ENCODE measurements at regions not wholly inside any gene's neighbourhood (a gene's known extent, or its start where the extent isn't known, plus 50 kb on each side); places are given as distances from the start of the nearest gene placed in this dataset.
A peak's percentile ranks its signal among the peaks of the same experiment; 100 is the strongest.
"Not testable (repeated sequence)": the region's sequence is repeated elsewhere in the genome, so short reads cannot be mapped to it uniquely, and the experiment has no call there.

DNA sequence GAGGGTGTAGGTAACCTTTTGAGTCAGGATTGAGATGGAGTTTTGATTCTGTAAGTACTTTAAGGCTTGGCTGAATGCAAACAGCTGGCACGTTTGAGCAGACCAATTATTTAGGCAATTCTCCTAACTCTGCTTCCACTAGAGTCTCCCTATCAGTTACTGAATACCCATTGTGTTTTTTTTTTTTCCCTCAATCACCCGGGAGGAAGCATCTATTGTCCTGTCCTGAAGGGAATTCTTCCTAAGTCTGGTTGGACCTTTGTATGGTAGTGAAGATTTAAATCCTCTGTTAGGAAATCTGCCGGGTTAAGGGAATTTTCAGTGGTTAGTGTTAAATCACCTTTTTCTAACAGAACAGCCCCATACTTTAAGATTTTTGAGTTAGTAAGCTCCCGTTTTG, 571.2 kb upstream of the USP24 start:
- Histone ChIP-seq H3K4me1 (replicated peaks) (no peaks in the 10 kb centered on the region), H3K27ac (no peak overlapping the region), H3K4me3 (no peak overlapping the region), H3K36me3 (no peaks in the 10 kb centered on the region), H3K9me3 (no peaks in the 10 kb centered on the region), H3K27me3 (replicated peaks; ENCODE audit: insufficient read depth) (no peaks in the 10 kb centered on the region)
- TF ChIP-seq POLR2AphosphoS5 (IDR thresholded peaks at IDR 0.05) (no peak), POLR2A (IDR thresholded peaks at IDR 0.05) (no peak)
- TF ChIP-seq, protein P1, sequence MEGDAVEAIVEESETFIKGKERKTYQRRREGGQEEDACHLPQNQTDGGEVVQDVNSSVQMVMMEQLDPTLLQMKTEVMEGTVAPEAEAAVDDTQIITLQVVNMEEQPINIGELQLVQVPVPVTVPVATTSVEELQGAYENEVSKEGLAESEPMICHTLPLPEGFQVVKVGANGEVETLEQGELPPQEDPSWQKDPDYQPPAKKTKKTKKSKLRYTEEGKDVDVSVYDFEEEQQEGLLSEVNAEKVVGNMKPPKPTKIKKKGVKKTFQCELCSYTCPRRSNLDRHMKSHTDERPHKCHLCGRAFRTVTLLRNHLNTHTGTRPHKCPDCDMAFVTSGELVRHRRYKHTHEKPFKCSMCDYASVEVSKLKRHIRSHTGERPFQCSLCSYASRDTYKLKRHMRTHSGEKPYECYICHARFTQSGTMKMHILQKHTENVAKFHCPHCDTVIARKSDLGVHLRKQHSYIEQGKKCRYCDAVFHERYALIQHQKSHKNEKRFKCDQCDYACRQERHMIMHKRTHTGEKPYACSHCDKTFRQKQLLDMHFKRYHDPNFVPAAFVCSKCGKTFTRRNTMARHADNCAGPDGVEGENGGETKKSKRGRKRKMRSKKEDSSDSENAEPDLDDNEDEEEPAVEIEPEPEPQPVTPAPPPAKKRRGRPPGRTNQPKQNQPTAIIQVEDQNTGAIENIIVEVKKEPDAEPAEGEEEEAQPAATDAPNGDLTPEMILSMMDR (IDR thresholded peaks at IDR 0.05), result no peak
- intact Hi-C loops (cut with DNase I), result no loop called here
- DNase-seq (ENCODE audit: low spot score), result no peak
- 68% methylated on average over 4 of the region's 4 CpGs for WGBS

DNA sequence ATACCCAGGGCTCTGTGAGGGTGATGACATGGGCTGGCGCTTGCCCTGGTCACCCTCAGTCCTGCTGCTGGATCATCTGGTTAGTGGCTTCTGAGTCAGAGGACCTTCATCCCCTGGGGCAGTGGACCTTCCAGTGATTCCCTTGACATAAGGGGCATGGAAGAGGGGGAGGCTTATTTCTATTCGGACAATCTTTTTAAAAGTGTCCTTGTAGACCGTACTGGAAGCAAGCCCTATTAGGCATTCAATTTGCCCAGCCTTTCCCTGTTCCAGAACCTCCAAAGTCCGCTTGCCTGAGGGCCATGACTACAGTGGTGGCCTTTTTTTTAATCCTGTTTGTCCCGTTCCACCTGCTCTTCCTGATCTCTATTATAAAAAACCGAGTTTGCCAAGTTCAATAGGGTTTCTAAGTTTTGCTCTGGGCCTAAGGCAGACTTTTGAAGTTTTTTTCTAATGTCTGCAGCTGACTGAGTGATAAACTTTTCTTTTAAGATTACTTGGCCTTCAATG, 569.8 kb upstream of the USP24 start:
- intact Hi-C loops (cut with DNase I); H3K4me1 ChIP-seq (replicated peaks); H3K9me3 ChIP-seq; H3K27ac ChIP-seq; H3K27me3 ChIP-seq (replicated peaks; ENCODE audit: insufficient read depth); H3K4me3 ChIP-seq; H3K36me3 ChIP-seq; DNase-seq (ENCODE audit: low spot score): not testable (repeated sequence)
- 58% methylated on average over 6 of the region's 6 CpGs for WGBS

DNA sequence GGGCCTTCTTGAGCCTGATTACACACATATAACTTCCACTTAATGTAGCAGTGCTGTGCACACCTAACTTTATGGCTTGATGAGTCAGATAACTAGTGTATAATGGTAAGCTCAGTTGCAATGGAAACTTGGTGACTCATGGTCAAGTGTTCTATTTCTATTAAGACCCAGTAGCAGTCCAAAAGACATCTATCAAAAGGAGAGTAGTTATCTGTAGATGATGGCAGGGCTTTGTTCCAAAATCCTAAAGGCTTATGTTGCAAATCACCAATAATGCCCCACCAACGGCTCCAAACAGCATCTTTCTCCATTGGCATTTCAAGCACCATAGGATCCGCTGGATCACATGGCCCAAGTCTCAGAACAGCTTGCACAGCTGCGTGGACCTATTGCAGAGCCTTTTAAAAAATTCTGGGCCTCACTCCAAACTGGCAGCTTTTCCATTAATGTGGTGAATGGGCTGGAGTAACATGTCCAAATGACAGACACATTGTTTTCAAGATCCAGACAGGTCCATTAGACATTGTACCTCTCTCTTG, 566.8 kb upstream of the USP24 start:
- TF ChIP-seq POLR2AphosphoS5 (IDR thresholded peaks at IDR 0.05) (no peak), POLR2A (IDR thresholded peaks at IDR 0.05) (no peak)
- TF ChIP-seq, protein P1 (IDR thresholded peaks at IDR 0.05), result no peak
- Histone ChIP-seq H3K36me3 (no peaks in the 10 kb centered on the region), H3K27me3 (replicated peaks; ENCODE audit: insufficient read depth) (no peaks in the 10 kb centered on the region), H3K9me3 (no peaks in the 10 kb centered on the region), H3K4me1 (replicated peaks) (no peaks in the 10 kb centered on the region), H3K4me3 (no peak overlapping the region), H3K27ac (no peak overlapping the region)
- intact Hi-C loops (cut with DNase I), result no loop called here
- DNase-seq (ENCODE audit: low spot score), result peak; percentile 22
- WGBS, result 20% methylated on average over 3 of the region's 3 CpGs

DNA sequence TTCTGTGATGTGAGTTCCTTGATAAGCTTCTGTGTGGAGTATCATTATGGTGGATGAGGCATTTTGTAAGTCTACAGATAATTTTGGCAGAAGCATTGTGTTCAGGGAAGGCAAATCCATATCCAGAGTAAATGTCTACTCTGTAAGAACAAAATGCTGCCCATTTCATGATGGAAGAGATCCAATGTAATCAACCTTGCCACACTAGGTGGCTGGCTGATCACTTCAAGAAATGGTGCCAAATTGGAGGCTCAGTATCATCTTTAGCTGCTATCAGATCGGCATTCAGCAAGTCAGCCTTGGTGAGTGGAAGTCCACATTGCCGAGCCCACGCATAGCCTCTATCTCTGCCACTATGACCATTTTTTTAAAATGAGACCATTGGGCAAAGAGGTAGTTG, 565.8 kb upstream of the USP24 start:
- intact Hi-C loops (cut with DNase I), result no loop called here
- Histone ChIP-seq H3K36me3 (no peaks in the 10 kb centered on the region), H3K27me3 (replicated peaks; ENCODE audit: insufficient read depth) (no peaks in the 10 kb centered on the region), H3K9me3 (no peaks in the 10 kb centered on the region), H3K4me3 (no peak overlapping the region), H3K27ac (no peak overlapping the region), H3K4me1 (replicated peaks) (no peaks in the 10 kb centered on the region)
- TF ChIP-seq, protein P1 (IDR thresholded peaks at IDR 0.05), result no peak
- TF ChIP-seq POLR2A (IDR thresholded peaks at IDR 0.05), result no peak
- TF ChIP-seq POLR2AphosphoS5 (IDR thresholded peaks at IDR 0.05), result peak; percentile 22
- DNase-seq (ENCODE audit: low spot score), result no peak
- WGBS, result 83% methylated on average over 3 of the region's 3 CpGs

DNA sequence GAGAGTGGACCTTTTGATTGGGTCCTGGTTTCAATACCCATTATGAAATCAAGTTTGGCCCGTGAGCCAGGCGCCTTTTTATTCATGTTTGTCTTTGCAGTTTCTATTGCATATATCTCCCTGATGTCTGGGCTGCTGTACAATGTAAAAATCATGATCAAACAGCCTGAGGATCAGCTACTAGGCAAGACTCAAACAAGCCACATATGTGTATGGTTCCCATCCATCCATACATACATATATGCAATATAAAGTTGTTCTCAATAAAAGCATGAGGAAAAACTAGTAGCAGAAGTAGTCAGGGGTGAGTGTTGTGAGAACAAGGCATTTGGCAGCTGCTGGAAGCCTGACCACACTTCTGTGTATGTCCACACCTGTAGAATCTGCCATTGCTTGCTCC, 562.4 kb upstream of the USP24 start:
- Histone ChIP-seq H3K36me3 (no peaks in the 10 kb centered on the region), H3K9me3 (no peaks in the 10 kb centered on the region), H3K27ac (no peak overlapping the region), H3K4me3 (no peak overlapping the region), H3K27me3 (replicated peaks; ENCODE audit: insufficient read depth) (no peaks in the 10 kb centered on the region), H3K4me1 (replicated peaks) (no peaks in the 10 kb centered on the region)
- intact Hi-C loops (cut with DNase I), result no loop called here
- TF ChIP-seq POLR2A (IDR thresholded peaks at IDR 0.05), result no peak
- TF ChIP-seq, protein P1 (IDR thresholded peaks at IDR 0.05), result no peak
- TF ChIP-seq POLR2AphosphoS5 (IDR thresholded peaks at IDR 0.05), result no peak
- WGBS, result 87% methylated on average over 2 of the region's 2 CpGs
- DNase-seq (ENCODE audit: low spot score), result no peak

Measured in prostate gland (tissue), 2 donors.